Coronary artery (tissue), 2 donors: ENCODE measurements at regions not wholly inside any gene's neighbourhood (a gene's known extent, or its start where the extent isn't known, plus 50 kb on each side); places are given as distances from the start of the nearest gene placed in this dataset.

Experiments
- DNase-seq: peaks from one replicate; pipeline ENCODE4 v3.0.0-alpha.2; 2017; ENCODE audit warnings: low spot score
- H3K27ac ChIP-seq, 2 donors: fragments of 200-600 bp; sonication (generic); one replicate each; pipeline ENCODE4 v1.5.1; 2016 to 2019
- H3K4me3 ChIP-seq: fragments of 200-600 bp; sonication (generic); 2 replicates; pipeline ENCODE4 v1.5.1; 2016; ENCODE audit warnings: mild to moderate bottlenecking, moderate library complexity
- CTCF ChIP-seq: fragments of 200-600 bp; sonication (generic); IDR thresholded peaks from one replicate; pipeline ENCODE4 v1.5.1; 2019; ENCODE audit warnings: antibody characterized with exemption

- no peak for TF ChIP-seq CTCF
- Histone ChIP-seq H3K4me3 (no peak overlapping the region), H3K27ac (no peak overlapping the region)
- no peak for DNase-seq
These were observed 63.1 kb upstream of the TMEM178A start for GRCh38 chr2:39602616-39603015.

DNA sequence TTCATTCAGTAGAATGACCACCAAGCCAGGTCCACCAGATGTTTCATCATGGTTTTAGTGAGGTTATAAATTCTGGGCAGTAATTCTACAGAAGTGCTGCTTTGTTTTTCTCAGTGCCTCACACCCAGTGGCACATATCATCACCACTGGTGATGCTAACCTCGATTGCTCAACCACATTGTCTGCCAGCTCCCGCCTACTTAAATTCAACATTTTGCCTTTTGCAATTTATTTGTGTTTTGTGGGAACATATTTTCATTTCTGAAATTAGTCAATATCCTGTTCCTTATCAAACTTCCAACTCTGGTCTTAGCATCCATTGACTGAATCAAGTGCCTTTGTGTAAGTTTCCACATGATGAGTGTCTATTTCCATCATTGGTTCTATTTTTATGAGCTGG lies 62.3 kb upstream of the TMEM178A start:
- H3K27ac ChIP-seq: no peak overlapping the region
- no peak overlapping the region for H3K4me3 ChIP-seq
- TF ChIP-seq CTCF: no peak
- no peak for DNase-seq

DNA sequence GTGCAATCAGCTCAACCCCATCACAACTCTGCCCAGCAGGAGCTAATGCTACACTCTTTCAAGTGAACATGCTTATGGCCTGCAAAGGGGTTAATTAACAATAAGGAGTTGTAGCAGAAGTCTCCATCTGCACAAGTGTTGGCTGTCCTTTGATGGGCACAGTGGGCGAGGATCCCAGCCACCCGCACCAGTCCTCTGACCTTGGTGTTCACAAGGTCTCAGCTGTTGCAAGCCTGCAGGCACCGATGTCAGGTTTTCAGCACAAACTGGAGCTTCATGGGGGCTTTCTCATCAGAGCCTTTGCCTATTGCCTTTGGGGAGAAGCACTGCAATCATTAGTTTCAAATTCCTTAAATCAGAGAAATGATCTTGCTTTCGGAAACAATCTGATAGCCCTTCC lies 60.9 kb upstream of the TMEM178A start:
- Histone ChIP-seq H3K4me3 (no peak overlapping the region), H3K27ac (no peak overlapping the region)
- DNase-seq: no peak
- no peak for TF ChIP-seq CTCF

GRCh38 chr2:39606585-39606984 lies 59.1 kb upstream of the TMEM178A start:
- Histone ChIP-seq H3K4me3 (no peak overlapping the region), H3K27ac (no peak overlapping the region)
- no peak for DNase-seq
- TF ChIP-seq CTCF: no peak

- H3K27ac ChIP-seq: no peak overlapping the region
- DNase-seq: no peak
- no peak overlapping the region for H3K4me3 ChIP-seq
- TF ChIP-seq CTCF: no peak
These were observed 58.0 kb upstream of the TMEM178A start for GRCh38 chr2:39607538-39608262.

- Histone ChIP-seq H3K27ac (no peak overlapping the region), H3K4me3 (no peak overlapping the region)
- TF ChIP-seq CTCF: no peak
- no peak for DNase-seq
These were observed 57.5 kb upstream of the TMEM178A start for GRCh38 chr2:39608263-39608575.

DNA sequence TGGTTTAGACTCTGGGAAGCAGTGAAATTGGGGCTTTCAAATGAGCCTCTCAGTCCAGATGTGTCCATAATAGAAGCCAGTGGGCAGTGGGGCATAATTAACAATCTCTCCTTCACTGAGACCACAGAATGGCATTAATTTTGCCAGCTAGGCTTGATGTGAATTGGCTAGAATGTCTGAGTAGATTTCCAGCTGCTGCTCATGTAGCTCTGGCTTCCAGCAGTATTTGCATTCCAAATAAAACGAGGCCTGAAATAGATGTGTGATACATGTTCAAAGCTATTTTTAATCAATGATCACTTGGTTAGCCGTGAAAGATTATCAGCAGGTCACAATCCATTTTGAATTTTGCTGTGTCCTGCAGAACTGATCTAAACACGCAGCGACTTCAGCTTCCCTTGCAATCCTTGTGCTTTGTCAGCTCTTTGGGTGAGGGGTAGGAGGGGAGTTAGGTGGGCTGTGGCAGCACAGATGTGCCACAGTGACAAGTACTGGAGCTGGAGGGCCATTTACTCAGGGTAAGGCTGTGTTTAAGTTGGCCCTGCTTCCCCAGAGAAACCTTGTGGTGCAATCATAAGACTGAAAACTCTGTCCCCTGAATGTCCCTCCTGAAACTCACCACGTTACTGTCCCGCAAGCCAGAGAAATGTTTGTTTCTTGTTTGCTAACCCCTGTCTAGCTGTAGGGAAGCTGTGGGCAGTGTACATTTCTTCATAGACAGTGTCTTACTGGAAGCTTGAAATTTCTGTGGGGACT lies 56.9 kb upstream of the TMEM178A start:
- TF ChIP-seq CTCF: no peak
- H3K4me3 ChIP-seq: no peak overlapping the region
- DNase-seq: no peak
- H3K27ac ChIP-seq: no peak overlapping the region
